Tibial nerve (tissue), 3 donors: ENCODE measurements at regions not wholly inside any gene's neighbourhood (a gene's known extent, or its start where the extent isn't known, plus 50 kb on each side); places are given as distances from the start of the nearest gene placed in this dataset.
"Not testable (repeated sequence)": the region's sequence is repeated elsewhere in the genome, so short reads cannot be mapped to it uniquely, and the experiment has no call there.

ENCODE experiments used
- POLR2A ChIP-seq, 2 donors: fragments of 450-650 bp; IDR thresholded peaks; one replicate each; pipeline ENCODE4 v1.6.1; 2017; ENCODE audit warnings: antibody characterized with exemption in 2 of 2, mild to moderate bottlenecking in 2 of 2, moderate library complexity in 2 of 2
- TF ChIP-seq, protein P1 (sequence below), 5 experiments: fragments of 200-600 bp in 3 of 5; fragments of 450-650 bp in 2 of 5; sonication (generic) in 3 of 5; IDR thresholded peaks; one replicate each; pipeline ENCODE4 v1.5.1; 2016 to 2019; ENCODE audit warnings: antibody characterized with exemption in 5 of 5, mild to moderate bottlenecking in 3 of 5, moderate library complexity in 2 of 5

DNA sequence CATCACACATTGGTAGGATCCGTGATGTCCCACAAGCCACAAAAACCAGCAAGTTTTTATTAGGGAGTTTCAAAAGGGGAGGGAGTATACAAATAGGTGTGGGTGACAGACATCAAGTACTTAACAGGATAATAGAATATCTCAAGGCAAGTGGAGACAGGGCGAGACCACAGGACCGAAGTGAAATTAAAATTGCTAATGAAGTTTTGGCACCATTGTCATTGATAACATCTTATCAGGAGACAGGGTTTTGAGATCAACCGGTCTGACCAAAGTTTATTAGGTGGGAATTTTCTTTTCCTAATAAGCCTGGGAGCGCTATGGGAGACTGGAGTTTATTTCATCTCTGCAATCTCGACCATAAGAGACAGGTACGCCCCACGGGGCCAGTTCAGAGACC, 178.5 kb downstream of the OTOP1 start:
- TF ChIP-seq, protein P1, sequence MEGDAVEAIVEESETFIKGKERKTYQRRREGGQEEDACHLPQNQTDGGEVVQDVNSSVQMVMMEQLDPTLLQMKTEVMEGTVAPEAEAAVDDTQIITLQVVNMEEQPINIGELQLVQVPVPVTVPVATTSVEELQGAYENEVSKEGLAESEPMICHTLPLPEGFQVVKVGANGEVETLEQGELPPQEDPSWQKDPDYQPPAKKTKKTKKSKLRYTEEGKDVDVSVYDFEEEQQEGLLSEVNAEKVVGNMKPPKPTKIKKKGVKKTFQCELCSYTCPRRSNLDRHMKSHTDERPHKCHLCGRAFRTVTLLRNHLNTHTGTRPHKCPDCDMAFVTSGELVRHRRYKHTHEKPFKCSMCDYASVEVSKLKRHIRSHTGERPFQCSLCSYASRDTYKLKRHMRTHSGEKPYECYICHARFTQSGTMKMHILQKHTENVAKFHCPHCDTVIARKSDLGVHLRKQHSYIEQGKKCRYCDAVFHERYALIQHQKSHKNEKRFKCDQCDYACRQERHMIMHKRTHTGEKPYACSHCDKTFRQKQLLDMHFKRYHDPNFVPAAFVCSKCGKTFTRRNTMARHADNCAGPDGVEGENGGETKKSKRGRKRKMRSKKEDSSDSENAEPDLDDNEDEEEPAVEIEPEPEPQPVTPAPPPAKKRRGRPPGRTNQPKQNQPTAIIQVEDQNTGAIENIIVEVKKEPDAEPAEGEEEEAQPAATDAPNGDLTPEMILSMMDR (IDR thresholded peaks at IDR 0.05) = not testable (repeated sequence)
- not testable (repeated sequence) for TF ChIP-seq POLR2A (IDR thresholded peaks at IDR 0.05)
